HEK293T (cell line): ENCODE measurements at regions not wholly inside any gene's neighbourhood (a gene's known extent, or its start where the extent isn't known, plus 50 kb on each side); places are given as distances from the start of the nearest gene placed in this dataset.

Experiments
- ARNT ChIP-seq: fragments of 450-650 bp; IDR thresholded peaks from 2 replicates; pipeline ENCODE4 v1.6.1; 2017; ENCODE audit warnings: mild to moderate bottlenecking
- BHLHE40 ChIP-seq: fragments of 450-650 bp; IDR thresholded peaks from 2 replicates; pipeline ENCODE4 v1.6.1; 2016; ENCODE audit warnings: mild to moderate bottlenecking, moderate library complexity, borderline replicate concordance
- ELF4 ChIP-seq: fragments of 450-650 bp; IDR thresholded peaks from 2 replicates; pipeline ENCODE4 v1.6.1; 2017; ENCODE audit warnings: antibody characterized with exemption
- FOXA1 ChIP-seq: fragments of 450-650 bp; IDR thresholded peaks from 2 replicates; pipeline ENCODE4 v1.6.1; 2016; ENCODE audit warnings: mild to moderate bottlenecking
- FOXK2 ChIP-seq: fragments of 450-650 bp; IDR thresholded peaks from 2 replicates; pipeline ENCODE4 v1.6.1; 2016; ENCODE audit warnings: mild to moderate bottlenecking
- FOXM1 ChIP-seq: fragments of 450-650 bp; IDR thresholded peaks from 2 replicates; pipeline ENCODE4 v1.6.1; 2017; ENCODE audit warnings: mild to moderate bottlenecking, borderline replicate concordance
- HDGF ChIP-seq: fragments of 450-650 bp; IDR thresholded peaks from 2 replicates; pipeline ENCODE4 v1.6.1; 2017; ENCODE audit warnings: antibody characterized with exemption, borderline replicate concordance
- L3MBTL2 ChIP-seq: fragments of 450-650 bp; conservative IDR thresholded peaks from 2 replicates; pipeline ENCODE4 v1.6.1; 2016; ENCODE audit warnings: mild to moderate bottlenecking
- NFRKB ChIP-seq: fragments of 450-650 bp; IDR thresholded peaks from 2 replicates; pipeline ENCODE4 v1.6.1; 2016; ENCODE audit warnings: mild to moderate bottlenecking, moderate library complexity
- PKNOX1 ChIP-seq: fragments of 450-650 bp; IDR thresholded peaks from 2 replicates; pipeline ENCODE4 v1.6.1; 2016
- SP1 ChIP-seq: fragments of 450-650 bp; IDR thresholded peaks from 2 replicates; pipeline ENCODE4 v1.6.1; 2017
- SUZ12 ChIP-seq: fragments of 450-650 bp; IDR thresholded peaks from 2 replicates; pipeline ENCODE4 v1.6.1; 2016; ENCODE audit warnings: mild to moderate bottlenecking
- TARDBP ChIP-seq: fragments of 450-650 bp; IDR thresholded peaks from 2 replicates; pipeline ENCODE4 v1.6.1; 2016
- ZNF384 ChIP-seq: fragments of 450-650 bp; IDR thresholded peaks from 2 replicates; pipeline ENCODE4 v1.6.1; 2016

- TF ChIP-seq SUZ12 (no peak), SP1 (no peak), FOXK2 (no peak), L3MBTL2 (no peak), HDGF (no peak), NFRKB (no peak), ELF4 (no peak), TARDBP (no peak), ARNT (no peak), FOXM1 (no peak), BHLHE40 (no peak), PKNOX1 (no peak), FOXA1 (no peak), ZNF384 (no peak)
Observed at GRCh38 chr19:16015805-16016173, 60.5 kb upstream of the TPM4 start.
